ENCODE measurements at regions not wholly inside any gene's neighbourhood (a gene's known extent, or its start where the extent isn't known, plus 50 kb on each side); places are given as distances from the start of the nearest gene placed in this dataset.

GRCh38 chr5:98102936-98103335, 670.5 kb upstream of the RGMB start:
- ATAC-seq = no peak

GRCh38 chr5:98103807-98104206, 669.7 kb upstream of the RGMB start:
- TF ChIP-seq CTCF (IDR thresholded peaks at IDR 0.05) = no peak
- Histone ChIP-seq H3K9me3 (no peaks in the 10 kb centered on the region), H3K4me1 (ENCODE audit: low read depth) (no peaks in the 10 kb centered on the region), H3K4me3 (no peak overlapping the region), H3K36me3 (ENCODE audit: low read depth) (no peaks in the 10 kb centered on the region)
- DNase-seq = no peak
- intact Hi-C loops (cut with DNase I, micrococcal nuclease) = no loop called here
- no peak for ATAC-seq

More at GRCh38 chr5:98102936-98103335, 670.5 kb upstream of the RGMB start:
- no peaks in the 10 kb centered on the region for H3K36me3 ChIP-seq (ENCODE audit: low read depth)
- no peak for DNase-seq
- H3K4me3 ChIP-seq = no peak overlapping the region
- H3K9me3 ChIP-seq = no peaks in the 10 kb centered on the region
- TF ChIP-seq CTCF (IDR thresholded peaks at IDR 0.05) = no peak
- intact Hi-C loops (cut with DNase I, micrococcal nuclease) = no loop called here
- no peaks in the 10 kb centered on the region for H3K4me1 ChIP-seq (ENCODE audit: low read depth)

GRCh38 chr5:98104454-98105188, 668.8 kb upstream of the RGMB start:
- intact Hi-C loops (cut with DNase I, micrococcal nuclease) = no loop called here
- no peak for ATAC-seq
- Histone ChIP-seq H3K36me3 (ENCODE audit: low read depth) (no peaks in the 10 kb centered on the region), H3K9me3 (no peaks in the 10 kb centered on the region), H3K4me3 (no peak overlapping the region), H3K4me1 (ENCODE audit: low read depth) (no peaks in the 10 kb centered on the region)
- no peak for TF ChIP-seq CTCF (IDR thresholded peaks at IDR 0.05)
- no peak for DNase-seq

- H3K4me3 ChIP-seq = no peak overlapping the region
- DNase-seq (no peak), ATAC-seq (no peak)
- no peaks in the 10 kb centered on the region for H3K4me1 ChIP-seq (ENCODE audit: low read depth)
- H3K9me3 ChIP-seq = no peaks in the 10 kb centered on the region
- no peaks in the 10 kb centered on the region for H3K36me3 ChIP-seq (ENCODE audit: low read depth)
- intact Hi-C loops (cut with DNase I, micrococcal nuclease) = no loop called here
- no peak for TF ChIP-seq CTCF (IDR thresholded peaks at IDR 0.05)
Measured at GRCh38 chr5:98105681-98106080, 667.8 kb upstream of the RGMB start.

GRCh38 chr5:98106116-98107031, 667.1 kb upstream of the RGMB start:
- ATAC-seq = no peak
- intact Hi-C loops (cut with DNase I, micrococcal nuclease) = no loop called here

More at GRCh38 chr5:98106116-98107031, 667.1 kb upstream of the RGMB start:
- no peak for TF ChIP-seq CTCF (IDR thresholded peaks at IDR 0.05)
- H3K36me3 ChIP-seq (ENCODE audit: low read depth) = no peaks in the 10 kb centered on the region
- no peaks in the 10 kb centered on the region for H3K9me3 ChIP-seq
- H3K4me3 ChIP-seq = no peak overlapping the region
- DNase-seq = no peak
- H3K4me1 ChIP-seq (ENCODE audit: low read depth) = no peaks in the 10 kb centered on the region
